Esophagus muscularis mucosa (tissue), 3 donors: ENCODE measurements at regions not wholly inside any gene's neighbourhood (a gene's known extent, or its start where the extent isn't known, plus 50 kb on each side); places are given as distances from the start of the nearest gene placed in this dataset.
"Not testable (repeated sequence)": the region's sequence is repeated elsewhere in the genome, so short reads cannot be mapped to it uniquely, and the experiment has no call there.

ENCODE experiments used
- EP300 ChIP-seq: sonication (generic); formaldehyde crosslinking; IDR thresholded peaks from one replicate; pipeline ENCODE4 v1.6.1; 2017; ENCODE audit warnings: antibody characterized with exemption
- POLR2A ChIP-seq: fragments of 450-650 bp; IDR thresholded peaks from one replicate; pipeline ENCODE4 v1.6.1; 2017; ENCODE audit warnings: antibody characterized with exemption, moderate library complexity, mild to moderate bottlenecking, low read depth
- POLR2AphosphoS5 ChIP-seq, 2 donors: sonication (generic); formaldehyde crosslinking; IDR thresholded peaks; one replicate each; pipeline ENCODE4 v1.6.1; 2017; ENCODE audit warnings: antibody characterized with exemption in 2 of 2

DNA sequence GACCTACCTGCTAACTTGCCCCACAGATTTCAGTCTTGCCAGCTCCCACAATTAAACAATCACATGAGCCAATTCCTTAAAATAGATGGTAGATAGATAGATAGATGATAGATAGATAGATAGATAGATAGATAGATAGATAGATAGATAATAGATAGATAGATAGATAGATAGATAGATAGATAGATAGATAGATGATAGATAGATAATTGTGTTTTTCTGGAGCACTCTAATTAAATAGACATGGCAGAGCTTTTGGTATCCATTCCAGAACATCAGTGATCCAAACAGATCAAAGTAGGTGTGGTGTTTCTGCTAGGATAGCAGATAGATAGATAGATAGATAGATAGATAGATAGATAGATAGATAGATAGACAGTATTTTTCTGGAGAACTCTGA, 110.4 kb downstream of the PLPPR4 start:
- TF ChIP-seq POLR2AphosphoS5 (IDR thresholded peaks at IDR 0.05); EP300; POLR2A: not testable (repeated sequence)
